Activated T-cell treated with anti-CD3 and anti-CD28 coated beads, Interleukin-2, amount 50 U/mL, for 72 hours (primary cell): ENCODE measurements at regions not wholly inside any gene's neighbourhood (a gene's known extent, or its start where the extent isn't known, plus 50 kb on each side); places are given as distances from the start of the nearest gene placed in this dataset.
A peak's percentile ranks its signal among the peaks of the same experiment; 100 is the strongest.

Experiments used
- ATAC-seq, 2 donors: fragments of 150-1000 bp; cut with Tn5 transposase; replicated peaks in 1 of 2; 2 replicates each; pipeline ENCODE4 v1.10.0; 2021; ENCODE audit warnings: moderate library complexity in 2 of 2, mild to moderate bottlenecking in 1 of 2
- DNase-seq, 2 donors: peaks; one replicate each; pipeline ENCODE4 v3.0.0; 2021 to 2022; ENCODE audit warnings: mixed read lengths in 1 of 2
- H3K27ac Mint-ChIP-seq: one replicate; pipeline ENCODE4 v1.8.0; 2022; ENCODE audit warnings: mild to moderate bottlenecking, moderate library complexity, mixed read lengths
- H3K27me3 Mint-ChIP-seq: one replicate; pipeline ENCODE4 v1.8.0; 2022; ENCODE audit warnings: low read depth, mixed read lengths
- H3K36me3 Mint-ChIP-seq, 2 donors: one replicate each; pipeline ENCODE4 v1.8.0; 2022; ENCODE audit warnings: mixed read lengths in 2 of 2, mild to moderate bottlenecking in 1 of 2; ENCODE audit not compliant: insufficient read depth in 2 of 2
- H3K4me1 Mint-ChIP-seq: one replicate; pipeline ENCODE4 v1.8.0; 2022; ENCODE audit warnings: low read depth, mixed read lengths
- H3K4me3 Mint-ChIP-seq, 2 donors: one replicate each; pipeline ENCODE4 v1.8.0; 2022; ENCODE audit warnings: mild to moderate bottlenecking in 2 of 2, mixed read lengths in 2 of 2, moderate library complexity in 2 of 2
- H3K9me3 Mint-ChIP-seq, 2 donors: one replicate each; pipeline ENCODE4 v1.8.0; 2022; ENCODE audit warnings: mixed read lengths in 2 of 2

- no peak for DNase-seq
- ATAC-seq: no peak
- no peaks in the 10 kb centered on the region for H3K4me1 Mint-ChIP-seq
- H3K4me3 Mint-ChIP-seq: no peak overlapping the region
- H3K9me3 Mint-ChIP-seq: peaks cover 0 to 4% of the 10 kb centered on the region in 2 donors
- no peak overlapping the region for H3K27ac Mint-ChIP-seq
- H3K36me3 Mint-ChIP-seq: no peaks in the 10 kb centered on the region
- H3K27me3 Mint-ChIP-seq: no peaks in the 10 kb centered on the region
Measured at GRCh38 chr3:117989982-117990381, 1044.7 kb downstream of the IGSF11 start.

- Mint-ChIP-seq H3K27me3 (no peaks in the 10 kb centered on the region), H3K36me3 (no peaks in the 10 kb centered on the region), H3K9me3 (peaks cover 0 to 4% of the 10 kb centered on the region in 2 donors), H3K4me3 (no peak overlapping the region), H3K27ac (no peak overlapping the region), H3K4me1 (no peaks in the 10 kb centered on the region)
- ATAC-seq (no peak), DNase-seq (no peak)
Measured at GRCh38 chr3:117990627-117991026, 1044.0 kb downstream of the IGSF11 start.

GRCh38 chr3:117995842-117996437 lies 1038.7 kb downstream of the IGSF11 start:
- no peaks in the 10 kb centered on the region for H3K36me3 Mint-ChIP-seq

GRCh38 chr3:117997201-117998049 lies 1037.2 kb downstream of the IGSF11 start:
- no peaks in the 10 kb centered on the region for H3K4me1 Mint-ChIP-seq
- ATAC-seq: peak; percentile 74 to 79
- DNase-seq: peak; percentile 54 to 56
- no peak overlapping the region for H3K27ac Mint-ChIP-seq
- no peaks in the 10 kb centered on the region for H3K9me3 Mint-ChIP-seq
- no peaks in the 10 kb centered on the region for H3K27me3 Mint-ChIP-seq
- no peak overlapping the region for H3K4me3 Mint-ChIP-seq
- H3K36me3 Mint-ChIP-seq: no peaks in the 10 kb centered on the region

More at GRCh38 chr3:117995842-117996437, 1038.7 kb downstream of the IGSF11 start:
- H3K27me3 Mint-ChIP-seq: no peaks in the 10 kb centered on the region
- ATAC-seq: no peak
- no peaks in the 10 kb centered on the region for H3K4me1 Mint-ChIP-seq
- H3K9me3 Mint-ChIP-seq: no peaks in the 10 kb centered on the region
- DNase-seq: no peak
- no peak overlapping the region for H3K4me3 Mint-ChIP-seq
- no peak overlapping the region for H3K27ac Mint-ChIP-seq

GRCh38 chr3:117998071-117998470 lies 1036.6 kb downstream of the IGSF11 start:
- H3K36me3 Mint-ChIP-seq: no peaks in the 10 kb centered on the region
- no peaks in the 10 kb centered on the region for H3K27me3 Mint-ChIP-seq
- ATAC-seq: no peak
- no peaks in the 10 kb centered on the region for H3K4me1 Mint-ChIP-seq
- DNase-seq: no peak
- no peak overlapping the region for H3K27ac Mint-ChIP-seq
- H3K9me3 Mint-ChIP-seq: no peaks in the 10 kb centered on the region
- H3K4me3 Mint-ChIP-seq: no peak overlapping the region

GRCh38 chr3:118000219-118000618 lies 1034.4 kb downstream of the IGSF11 start:
- DNase-seq: no peak
- H3K4me1 Mint-ChIP-seq: no peaks in the 10 kb centered on the region
- H3K36me3 Mint-ChIP-seq: no peaks in the 10 kb centered on the region
- no peak overlapping the region for H3K4me3 Mint-ChIP-seq
- H3K27ac Mint-ChIP-seq: no peak overlapping the region
- H3K9me3 Mint-ChIP-seq: peaks cover 0 to 5% of the 10 kb centered on the region in 2 donors
- no peaks in the 10 kb centered on the region for H3K27me3 Mint-ChIP-seq
- ATAC-seq: no peak

GRCh38 chr3:118001380-118001779 lies 1033.3 kb downstream of the IGSF11 start:
- DNase-seq: no peak
- ATAC-seq: no peak
- Mint-ChIP-seq H3K4me3 (no peak overlapping the region), H3K9me3 (peaks cover 0 to 5% of the 10 kb centered on the region in 2 donors), H3K36me3 (no peaks in the 10 kb centered on the region), H3K4me1 (no peaks in the 10 kb centered on the region), H3K27me3 (no peaks in the 10 kb centered on the region), H3K27ac (no peak overlapping the region)

GRCh38 chr3:118011910-118012309 lies 1022.7 kb downstream of the IGSF11 start:
- H3K27me3 Mint-ChIP-seq: no peaks in the 10 kb centered on the region
- H3K27ac Mint-ChIP-seq: no peak overlapping the region
- no peak for ATAC-seq
- peaks cover 0 to 2% of the 10 kb centered on the region in 2 donors for H3K36me3 Mint-ChIP-seq
- no peak for DNase-seq
- H3K9me3 Mint-ChIP-seq: peaks cover 11 to 16% of the 10 kb centered on the region in 2 donors
- no peaks in the 10 kb centered on the region for H3K4me1 Mint-ChIP-seq
- H3K4me3 Mint-ChIP-seq: no peak overlapping the region

- Mint-ChIP-seq H3K4me1 (no peaks in the 10 kb centered on the region), H3K27me3 (no peaks in the 10 kb centered on the region), H3K36me3 (peaks cover 0 to 2% of the 10 kb centered on the region in 2 donors), H3K9me3 (peaks cover 29% of the 10 kb centered on the region in 2 donors), H3K27ac (no peak overlapping the region), H3K4me3 (no peak overlapping the region)
- DNase-seq (no peak), ATAC-seq (no peak)
Measured at GRCh38 chr3:118029049-118029448, 1005.6 kb downstream of the IGSF11 start.

GRCh38 chr3:118036215-118036614 lies 998.4 kb downstream of the IGSF11 start:
- no peaks in the 10 kb centered on the region for H3K4me1 Mint-ChIP-seq
- ATAC-seq: no peak
- H3K27ac Mint-ChIP-seq: no peak overlapping the region
- peaks cover 3 to 5% of the 10 kb centered on the region in 2 donors for H3K36me3 Mint-ChIP-seq
- H3K4me3 Mint-ChIP-seq: no peak overlapping the region
- H3K27me3 Mint-ChIP-seq: no peaks in the 10 kb centered on the region
- no peak for DNase-seq
- H3K9me3 Mint-ChIP-seq: peaks cover 18 to 19% of the 10 kb centered on the region in 2 donors

- H3K4me3 Mint-ChIP-seq: no peak overlapping the region
- H3K27me3 Mint-ChIP-seq: no peaks in the 10 kb centered on the region
- ATAC-seq: no peak
- no peak overlapping the region for H3K27ac Mint-ChIP-seq
- no peaks in the 10 kb centered on the region for H3K4me1 Mint-ChIP-seq
- H3K36me3 Mint-ChIP-seq: no peaks in the 10 kb centered on the region
- no peak for DNase-seq
- peaks cover 1 to 9% of the 10 kb centered on the region in 2 donors for H3K9me3 Mint-ChIP-seq
Measured at GRCh38 chr3:118055381-118055780, 979.3 kb downstream of the IGSF11 start.

- H3K4me3 Mint-ChIP-seq: no peak overlapping the region
- H3K36me3 Mint-ChIP-seq: no peaks in the 10 kb centered on the region
- H3K4me1 Mint-ChIP-seq: no peaks in the 10 kb centered on the region
- no peak for DNase-seq
- no peak for ATAC-seq
- no peaks in the 10 kb centered on the region for H3K27me3 Mint-ChIP-seq
- H3K9me3 Mint-ChIP-seq: peaks cover 1 to 9% of the 10 kb centered on the region in 2 donors
- H3K27ac Mint-ChIP-seq: no peak overlapping the region
Measured at GRCh38 chr3:118057086-118057485, 977.6 kb downstream of the IGSF11 start.

- Mint-ChIP-seq H3K27ac (no peak overlapping the region), H3K36me3 (no peaks in the 10 kb centered on the region), H3K27me3 (no peaks in the 10 kb centered on the region), H3K4me1 (no peaks in the 10 kb centered on the region), H3K9me3 (peaks cover 0 to 9% of the 10 kb centered on the region in 2 donors), H3K4me3 (no peak overlapping the region)
- DNase-seq (no peak), ATAC-seq (no peak)
Measured at GRCh38 chr3:118059096-118059495, 975.5 kb downstream of the IGSF11 start.
